Astrocyte of the spinal cord (primary cell): ENCODE measurements at regions not wholly inside any gene's neighbourhood (a gene's known extent, or its start where the extent isn't known, plus 50 kb on each side); places are given as distances from the start of the nearest gene placed in this dataset.
A peak's percentile ranks its signal among the peaks of the same experiment; 100 is the strongest.

Source experiments
- DNase-seq: peaks from one replicate; pipeline ENCODE4 v3.0.0; 2011; ENCODE audit warnings: low read depth, low spot score
- H3K4me3 ChIP-seq: 2 replicates; pipeline ENCODE4 v1.5.1; 2011; ENCODE audit warnings: low read depth, mild to moderate bottlenecking, low read length, moderate library complexity
- in situ Hi-C: cut with HindIII; loops from 2 replicates; pipeline ENCODE4 v1.10.0; 2017; ENCODE audit warnings: low sequenced_read_pairs
- TF ChIP-seq, protein P1 (sequence below): IDR thresholded peaks from 2 replicates; pipeline ENCODE4 v1.5.1; 2012; ENCODE audit warnings: low read depth, mild to moderate bottlenecking, low read length, inconsistent platforms

DNA sequence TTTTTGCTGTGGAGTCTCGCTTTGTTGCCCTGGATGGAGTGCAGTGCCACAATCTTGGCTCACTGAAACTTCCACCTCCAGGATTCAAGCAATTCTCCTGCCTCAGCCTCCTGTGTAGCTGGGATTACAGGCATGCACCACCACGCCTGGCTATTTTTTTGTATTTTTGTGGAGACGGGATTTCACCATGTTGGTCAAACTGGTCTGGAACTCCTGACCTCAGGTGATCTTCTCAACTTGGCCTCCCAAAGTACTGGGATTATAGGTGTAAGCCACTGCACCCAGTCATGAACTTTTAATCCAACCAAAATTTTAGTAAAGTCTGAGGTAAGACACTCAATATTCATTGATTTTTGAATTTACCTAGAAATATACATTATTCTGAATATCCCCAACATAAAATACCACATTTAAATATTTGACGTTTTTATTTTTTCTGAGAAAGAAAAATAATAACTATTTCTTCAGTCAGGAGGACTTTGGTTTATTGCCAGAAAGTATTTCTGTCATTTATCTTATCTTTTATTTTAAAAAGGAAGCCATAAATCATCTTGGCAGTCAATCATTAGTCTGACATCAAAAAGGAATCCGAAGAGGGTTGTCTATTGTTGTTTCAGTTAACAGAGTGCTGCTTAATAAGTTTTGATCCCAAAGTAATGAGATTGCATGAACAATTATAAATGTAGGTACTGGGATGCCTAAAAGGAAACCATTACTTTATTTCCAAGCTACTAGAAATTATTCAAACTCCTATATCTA is 102.2 kb upstream of the GRIA4 start:
- TF ChIP-seq, protein P1, sequence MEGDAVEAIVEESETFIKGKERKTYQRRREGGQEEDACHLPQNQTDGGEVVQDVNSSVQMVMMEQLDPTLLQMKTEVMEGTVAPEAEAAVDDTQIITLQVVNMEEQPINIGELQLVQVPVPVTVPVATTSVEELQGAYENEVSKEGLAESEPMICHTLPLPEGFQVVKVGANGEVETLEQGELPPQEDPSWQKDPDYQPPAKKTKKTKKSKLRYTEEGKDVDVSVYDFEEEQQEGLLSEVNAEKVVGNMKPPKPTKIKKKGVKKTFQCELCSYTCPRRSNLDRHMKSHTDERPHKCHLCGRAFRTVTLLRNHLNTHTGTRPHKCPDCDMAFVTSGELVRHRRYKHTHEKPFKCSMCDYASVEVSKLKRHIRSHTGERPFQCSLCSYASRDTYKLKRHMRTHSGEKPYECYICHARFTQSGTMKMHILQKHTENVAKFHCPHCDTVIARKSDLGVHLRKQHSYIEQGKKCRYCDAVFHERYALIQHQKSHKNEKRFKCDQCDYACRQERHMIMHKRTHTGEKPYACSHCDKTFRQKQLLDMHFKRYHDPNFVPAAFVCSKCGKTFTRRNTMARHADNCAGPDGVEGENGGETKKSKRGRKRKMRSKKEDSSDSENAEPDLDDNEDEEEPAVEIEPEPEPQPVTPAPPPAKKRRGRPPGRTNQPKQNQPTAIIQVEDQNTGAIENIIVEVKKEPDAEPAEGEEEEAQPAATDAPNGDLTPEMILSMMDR, result no peak
- H3K4me3 ChIP-seq, result no peak overlapping the region
- DNase-seq, result no peak
- in situ Hi-C loops, result no loop called here

DNA sequence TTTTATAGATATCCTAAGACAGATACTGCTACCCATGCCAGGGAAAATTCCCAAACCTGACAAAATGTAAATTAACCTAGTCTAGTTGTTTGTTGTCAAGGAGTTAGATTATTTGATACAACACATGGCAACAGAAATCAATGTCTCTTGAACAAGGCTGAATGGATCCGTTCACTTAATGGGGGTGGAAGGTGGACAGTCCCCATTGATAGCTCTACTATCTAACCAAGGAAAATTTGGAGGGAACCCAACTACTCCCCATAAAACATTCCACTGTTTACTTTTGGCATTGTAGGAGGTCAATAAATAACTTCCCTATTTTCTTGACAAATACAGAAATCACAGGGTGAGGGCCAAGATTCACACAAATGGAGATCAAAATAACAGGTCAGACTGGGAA is 117.9 kb upstream of the GRIA4 start:
- in situ Hi-C loops, result no loop called here
- TF ChIP-seq, protein P1, result no peak
- DNase-seq, result no peak
- no peak overlapping the region for H3K4me3 ChIP-seq

DNA sequence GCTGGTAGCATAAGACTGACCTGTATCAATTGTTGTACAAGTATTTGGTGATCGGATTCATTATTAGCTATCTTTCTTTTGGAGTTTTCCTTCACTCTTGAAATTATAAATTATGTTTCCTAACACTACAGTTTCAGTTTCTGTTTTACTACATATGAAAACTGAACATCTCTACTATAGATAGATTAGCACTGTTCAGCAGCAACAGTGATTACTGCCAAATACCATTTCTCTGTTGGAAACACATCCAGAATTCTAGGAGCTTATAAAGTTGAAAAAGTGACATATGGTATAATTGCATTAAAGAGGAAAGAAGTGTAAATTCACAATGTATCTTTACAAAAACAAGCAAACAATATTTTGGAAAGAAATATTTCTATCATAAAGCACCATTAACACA is 118.5 kb upstream of the GRIA4 start:
- TF ChIP-seq, protein P1, result no peak
- DNase-seq, result no peak
- H3K4me3 ChIP-seq, result no peak overlapping the region
- in situ Hi-C loops, result no loop called here

DNA sequence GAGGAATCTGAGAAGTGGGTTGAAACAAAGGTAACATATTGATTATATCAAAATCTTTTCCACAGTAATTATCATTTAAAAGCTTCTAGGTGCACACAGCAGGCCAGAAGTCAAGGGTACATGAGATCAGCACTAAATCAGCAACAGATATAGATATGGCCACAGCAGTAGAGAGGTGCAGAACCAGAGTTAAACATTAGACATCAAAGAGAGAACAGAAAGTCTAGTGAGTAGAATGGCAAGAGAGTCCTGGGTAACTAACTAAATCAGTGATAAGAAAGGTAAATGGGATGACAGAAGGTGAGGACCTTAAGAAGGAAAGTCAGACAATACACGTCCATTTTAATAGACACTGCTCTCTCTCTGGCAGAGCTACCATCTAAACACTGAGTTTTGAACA is 119.5 kb upstream of the GRIA4 start:
- in situ Hi-C loops, result no loop called here
- no peak overlapping the region for H3K4me3 ChIP-seq
- TF ChIP-seq, protein P1, result no peak
- no peak for DNase-seq

DNA sequence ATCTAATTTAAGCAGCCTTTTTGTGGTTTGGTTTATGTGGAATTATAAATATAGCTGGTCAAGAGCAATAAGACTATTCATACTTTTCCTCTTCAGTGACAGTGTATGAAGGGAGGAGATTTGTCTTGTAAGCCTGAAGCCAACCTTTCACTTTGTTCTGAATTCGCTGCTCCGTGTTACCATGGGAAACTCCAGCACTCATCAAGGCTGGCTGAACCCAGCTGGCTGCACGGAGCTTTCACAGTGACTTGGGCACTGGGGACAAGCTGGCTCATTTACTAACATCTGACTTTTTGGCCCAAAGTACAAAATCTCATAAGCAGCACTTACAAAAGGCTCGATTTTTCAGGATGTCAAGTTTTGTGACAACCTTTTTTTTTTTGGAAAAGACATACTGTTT is 120.4 kb upstream of the GRIA4 start:
- no peak overlapping the region for H3K4me3 ChIP-seq
- DNase-seq, result peak; percentile 18
- in situ Hi-C loops, result no loop called here
- TF ChIP-seq, protein P1, result no peak

DNA sequence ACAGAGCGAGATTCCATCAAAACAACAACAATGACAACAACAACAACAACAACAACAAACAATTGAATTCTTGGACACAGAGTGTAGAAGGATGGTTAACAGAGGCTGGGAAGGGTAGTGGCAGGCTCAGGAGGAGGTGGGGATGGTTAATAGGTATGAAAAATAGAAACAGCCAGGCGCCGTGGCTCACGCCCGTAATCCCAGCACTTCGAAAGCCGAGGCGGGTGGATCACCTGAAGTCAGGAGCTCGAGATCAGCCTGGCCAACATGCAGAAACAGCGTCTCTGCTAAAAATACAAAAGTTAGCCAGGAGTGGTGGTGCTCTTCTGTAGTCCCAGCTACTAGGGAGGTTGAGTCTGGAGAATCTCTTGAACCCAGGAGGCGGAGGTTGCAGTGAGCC is 122.9 kb upstream of the GRIA4 start:
- DNase-seq, result no peak

More for the DNA sequence above, 122.9 kb upstream of the GRIA4 start:
- TF ChIP-seq, protein P1, result no peak
- in situ Hi-C loops, result no loop called here
- H3K4me3 ChIP-seq, result no peak overlapping the region
